Right lobe of liver (tissue), 6 donors: ENCODE measurements at regions not wholly inside any gene's neighbourhood (a gene's known extent, or its start where the extent isn't known, plus 50 kb on each side); places are given as distances from the start of the nearest gene placed in this dataset.

Experiments used
- ATAC-seq, 4 donors: fragments of 200-7000 bp; cut with Tn5 transposase; one replicate each; pipeline ENCODE4 v1.9.1; 2020; ENCODE audit warnings: mild to moderate bottlenecking in 4 of 4, moderate library complexity in 4 of 4
- DNase-seq, 3 donors: peaks; one replicate each; pipeline ENCODE4 v3.0.0-alpha.2; 2020
- H3K27ac ChIP-seq, 3 donors: fragments of 200-600 bp; one replicate each; pipeline ENCODE4 v1.8.0; 2022
- H3K27me3 ChIP-seq, 2 donors: fragments of 200-600 bp; one replicate each; pipeline ENCODE4 v1.8.0; 2022
- H3K36me3 ChIP-seq, 4 donors: fragments of 200-600 bp; sonication (generic) in 1 of 4; one replicate each; pipeline versions ENCODE4 v1.5.1 to v1.8.0; 2017 to 2022; ENCODE audit warnings: control low read depth in 1 of 4
- H3K4me1 ChIP-seq, 4 donors: fragments of 200-600 bp; sonication (generic) in 1 of 4; one replicate each; pipeline versions ENCODE4 v1.5.1 to v1.8.0; 2017 to 2022; ENCODE audit warnings: control low read depth in 1 of 4
- H3K4me3 ChIP-seq, 3 donors: fragments of 200-600 bp; one replicate each; pipeline ENCODE4 v1.8.0; 2022
- H3K9me3 ChIP-seq, 4 donors: fragments of 200-600 bp; sonication (generic) in 1 of 4; one replicate each; pipeline versions ENCODE4 v1.5.1 to v1.8.0; 2017 to 2022; ENCODE audit warnings: control low read depth in 1 of 4
- POLR2A ChIP-seq: fragments of 450-650 bp; IDR thresholded peaks from one replicate; pipeline ENCODE4 v1.6.1; 2017; ENCODE audit warnings: antibody characterized with exemption, mild to moderate bottlenecking
- WGBS: methylation state at CpG from one replicate; pipeline ENCODE4 v1.1.6; 2018; ENCODE audit warnings: low coverage, low lambda C conversion rate; ENCODE audit not compliant: insufficient coverage; ENCODE audit errors: missing lambda C conversion rate; 5-methylcytosine and 5-hydroxymethylcytosine counted together
- intact Hi-C, 2 donors: fragments of 100-400 bp; cut with DNase I; formaldehyde crosslinking; loops; one replicate each; pipeline versions ENCODE4 v1.11.2 to v1.14.1; 2022
- TF ChIP-seq, protein P1 (sequence below), 4 donors: fragments of 200-600 bp in 3 of 4; fragments of 450-650 bp in 1 of 4; IDR thresholded peaks; one replicate each; pipeline versions ENCODE4 v1.5.1 to v1.8.0; 2016 to 2022; ENCODE audit warnings: antibody characterized with exemption in 4 of 4, mild to moderate bottlenecking in 2 of 4
- donor health status: DM: no; HTN: yes; CAD: no.
- donor health status: DM: no; HTN: no; CAD: no.
- donor health status: DM: no; HTN: no; CAD: no.
- donor health status: DM: no; HTN: yes; CAD: no.
- donor health status: DM: no; HTN: yes; CAD: no.

DNA sequence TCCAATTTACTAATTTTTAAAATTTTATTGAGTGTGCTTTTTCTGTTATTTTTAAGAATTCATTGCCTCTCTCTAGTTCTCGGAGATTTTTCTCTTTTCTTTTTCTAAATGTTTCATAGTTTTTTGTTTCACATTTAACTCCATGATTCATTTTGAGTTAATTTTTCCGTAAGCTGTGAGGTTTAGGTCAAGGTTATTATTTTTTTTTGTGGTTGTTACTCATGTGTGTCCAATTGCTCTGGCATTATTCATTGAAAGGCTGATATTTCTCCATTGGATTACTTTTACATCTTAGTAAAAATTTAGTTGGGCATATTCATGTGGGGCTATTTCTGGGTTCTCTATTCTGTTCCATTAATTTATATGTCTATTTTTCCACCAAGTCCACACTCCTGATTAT is 220.8 kb downstream of the MID1IP1 start:
- 66% methylated on average over 2 of the region's 2 CpGs for WGBS
- TF ChIP-seq, protein P1, sequence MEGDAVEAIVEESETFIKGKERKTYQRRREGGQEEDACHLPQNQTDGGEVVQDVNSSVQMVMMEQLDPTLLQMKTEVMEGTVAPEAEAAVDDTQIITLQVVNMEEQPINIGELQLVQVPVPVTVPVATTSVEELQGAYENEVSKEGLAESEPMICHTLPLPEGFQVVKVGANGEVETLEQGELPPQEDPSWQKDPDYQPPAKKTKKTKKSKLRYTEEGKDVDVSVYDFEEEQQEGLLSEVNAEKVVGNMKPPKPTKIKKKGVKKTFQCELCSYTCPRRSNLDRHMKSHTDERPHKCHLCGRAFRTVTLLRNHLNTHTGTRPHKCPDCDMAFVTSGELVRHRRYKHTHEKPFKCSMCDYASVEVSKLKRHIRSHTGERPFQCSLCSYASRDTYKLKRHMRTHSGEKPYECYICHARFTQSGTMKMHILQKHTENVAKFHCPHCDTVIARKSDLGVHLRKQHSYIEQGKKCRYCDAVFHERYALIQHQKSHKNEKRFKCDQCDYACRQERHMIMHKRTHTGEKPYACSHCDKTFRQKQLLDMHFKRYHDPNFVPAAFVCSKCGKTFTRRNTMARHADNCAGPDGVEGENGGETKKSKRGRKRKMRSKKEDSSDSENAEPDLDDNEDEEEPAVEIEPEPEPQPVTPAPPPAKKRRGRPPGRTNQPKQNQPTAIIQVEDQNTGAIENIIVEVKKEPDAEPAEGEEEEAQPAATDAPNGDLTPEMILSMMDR (IDR thresholded peaks at IDR 0.05) = no peak
- TF ChIP-seq POLR2A = no peak
- ATAC-seq = no peak
- H3K36me3 ChIP-seq = no peaks in the 10 kb centered on the region
- H3K4me3 ChIP-seq = no peak overlapping the region
- intact Hi-C loops = no loop called here
- no peaks in the 10 kb centered on the region for H3K9me3 ChIP-seq
- H3K27me3 ChIP-seq = no peaks in the 10 kb centered on the region
- no peak overlapping the region for H3K27ac ChIP-seq
- no peak for DNase-seq
- peaks cover 0 to 3% (median 0%) of the 10 kb centered on the region in 4 donors for H3K4me1 ChIP-seq

DNA sequence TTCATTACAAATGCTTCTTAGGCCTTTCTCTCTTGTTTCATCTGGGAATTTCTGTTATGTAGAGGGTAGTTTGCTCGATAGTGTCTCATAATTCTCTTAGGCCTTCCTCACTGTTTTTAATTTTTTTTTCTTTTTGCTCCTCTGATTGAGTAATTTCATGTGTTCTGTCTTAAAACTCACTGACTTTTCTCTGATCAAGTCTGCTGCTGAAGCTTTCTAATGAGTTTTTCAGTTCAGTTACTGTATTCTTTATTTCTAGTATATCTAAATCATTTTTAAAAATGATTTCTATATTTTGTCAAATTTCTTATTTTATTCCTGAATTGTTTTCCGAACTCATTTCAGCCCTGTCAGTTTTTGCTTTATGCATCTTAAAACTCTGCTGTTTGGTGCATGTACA is 228.0 kb downstream of the MID1IP1 start:
- DNase-seq = no peak
- peaks cover 0 to 7% (median 0%) of the 10 kb centered on the region in 4 donors for H3K9me3 ChIP-seq
- no peak for TF ChIP-seq POLR2A
- TF ChIP-seq, protein P1 (IDR thresholded peaks at IDR 0.05) = no peak
- ATAC-seq = no peak
- no peaks in the 10 kb centered on the region for H3K4me1 ChIP-seq
- H3K27me3 ChIP-seq = no peaks in the 10 kb centered on the region
- no peaks in the 10 kb centered on the region for H3K36me3 ChIP-seq
- WGBS = 56% methylated on average over 2 of the region's 2 CpGs
- H3K27ac ChIP-seq = no peak overlapping the region
- intact Hi-C loops = no loop called here
- H3K4me3 ChIP-seq = no peak overlapping the region

DNA sequence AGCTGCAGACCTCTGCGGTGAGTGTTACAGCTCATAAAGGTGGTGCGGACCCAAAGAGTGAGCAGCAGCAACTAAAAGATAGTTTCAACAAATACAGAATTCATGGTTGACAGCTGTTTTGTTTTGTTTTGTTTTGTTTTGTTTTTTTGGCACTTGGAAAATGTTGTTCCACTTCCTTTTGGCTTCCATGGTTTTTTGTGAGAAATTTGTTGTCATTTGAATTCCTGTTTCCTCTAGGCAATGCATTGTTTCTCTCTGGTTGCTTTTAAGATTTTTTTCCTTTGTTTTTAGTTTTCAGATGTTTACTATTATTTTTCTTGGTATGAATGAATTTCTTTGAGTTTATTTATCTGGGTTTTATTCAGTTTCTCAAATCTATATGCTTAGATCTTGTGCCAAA is 229.4 kb downstream of the MID1IP1 start:
- Histone ChIP-seq H3K4me3 (no peak overlapping the region), H3K4me1 (no peaks in the 10 kb centered on the region), H3K27ac (no peak overlapping the region), H3K36me3 (no peaks in the 10 kb centered on the region), H3K27me3 (no peaks in the 10 kb centered on the region), H3K9me3 (peaks cover 0 to 7% (median 0%) of the 10 kb centered on the region in 4 donors)
- DNase-seq (no peak), ATAC-seq (no peak)
- intact Hi-C loops = no loop called here
- TF ChIP-seq POLR2A = no peak
- TF ChIP-seq, protein P1 (IDR thresholded peaks at IDR 0.05) = no peak
- WGBS = no CpG with 5 or more reads among the region's 2 CpGs

DNA sequence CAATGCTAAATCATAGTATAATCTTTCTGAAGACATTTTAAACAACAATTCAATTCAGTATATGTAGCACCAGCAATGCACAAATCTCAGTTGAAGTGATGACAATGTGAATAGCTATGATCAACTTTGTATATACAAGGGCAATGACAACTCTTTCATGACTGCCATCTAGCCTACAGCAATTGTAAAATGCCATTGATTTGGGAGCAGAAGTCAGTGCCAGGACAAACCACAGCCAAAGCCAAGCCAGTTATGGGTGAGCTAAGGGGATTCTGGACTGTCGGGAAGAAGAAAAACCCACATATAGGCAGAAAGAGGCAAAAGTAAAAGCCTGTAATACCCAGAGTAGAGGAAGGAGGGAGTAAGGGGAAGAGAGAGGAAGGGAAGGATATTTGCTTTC is 238.6 kb downstream of the MID1IP1 start:
- no peak overlapping the region for H3K4me3 ChIP-seq
- DNase-seq = no peak
- no peak overlapping the region for H3K27ac ChIP-seq
- H3K9me3 ChIP-seq = no peaks in the 10 kb centered on the region
- ATAC-seq = peak in 2 of 4 donors; percentile 55 to 58
- H3K27me3 ChIP-seq = no peaks in the 10 kb centered on the region
- no peaks in the 10 kb centered on the region for H3K36me3 ChIP-seq
- H3K4me1 ChIP-seq = peaks cover 0 to 23% (median 7%) of the 10 kb centered on the region in 4 donors
- 27% methylated on average over 1 of the region's 1 CpG for WGBS
- intact Hi-C loops = no loop called here
- no peak for TF ChIP-seq POLR2A
- TF ChIP-seq, protein P1 (IDR thresholded peaks at IDR 0.05) = no peak
